Keratinocyte (primary cell): ENCODE measurements at regions not wholly inside any gene's neighbourhood (a gene's known extent, or its start where the extent isn't known, plus 50 kb on each side); places are given as distances from the start of the nearest gene placed in this dataset.

Experiments
- DNase-seq: peaks from one replicate; pipeline ENCODE4 v3.0.0-alpha.2; 2011; ENCODE audit warnings: low read depth, missing footprints, low spot score
- FAIRE-seq: peaks from 2 replicates; lab custom pipeline; 2011; peaks lifted over from hg19 to GRCh38; lab: Jason Lieb, UNC
- H2AFZ ChIP-seq: 2 replicates; pipeline ENCODE4 v1.6.0; 2012; ENCODE audit warnings: low read length, control low read depth, inconsistent platforms; ENCODE audit not compliant: control insufficient read depth
- H3K27ac ChIP-seq: 2 replicates; pipeline ENCODE4 v1.5.1; 2011; ENCODE audit warnings: low read length; ENCODE audit not compliant: control insufficient read depth, insufficient read depth
- H3K27me3 ChIP-seq: 3 replicates; pipeline ENCODE4 v1.6.0; 2011; ENCODE audit warnings: low read length; ENCODE audit not compliant: control insufficient read depth, insufficient read depth; ENCODE audit errors: extremely low read depth
- H3K36me3 ChIP-seq, 2 experiments: 2 replicates in 1 of 2; 3 replicates in 1 of 2; pipeline ENCODE4 v1.5.1; 2011; ENCODE audit warnings: low read length in 2 of 2, mild to moderate bottlenecking in 1 of 2; ENCODE audit not compliant: control insufficient read depth in 2 of 2, insufficient read depth in 2 of 2; ENCODE audit errors: extremely low read depth in 1 of 2
- H3K4me1 ChIP-seq: 3 replicates; pipeline ENCODE4 v1.5.1; 2011; ENCODE audit warnings: low read length; ENCODE audit not compliant: control insufficient read depth, insufficient read depth; ENCODE audit errors: extremely low read depth
- H3K4me2 ChIP-seq: 3 replicates; pipeline ENCODE4 v1.6.0; 2011; ENCODE audit warnings: low read depth, low read length; ENCODE audit not compliant: control insufficient read depth, insufficient read depth; ENCODE audit errors: extremely low read depth
- H3K4me3 ChIP-seq, 3 experiments: fragments of 200-600 bp in 1 of 3; sonication (generic) in 1 of 3; 2 replicates in 2 of 3; 3 replicates in 1 of 3; pipeline ENCODE4 v1.5.1; 2011 to 2016; ENCODE audit warnings: low read length in 3 of 3, mild to moderate bottlenecking in 3 of 3, control low read depth in 2 of 3, inconsistent platforms in 1 of 3, low read depth in 1 of 3, mixed read lengths in 1 of 3, mixed run types in 1 of 3, moderate library complexity in 1 of 3; ENCODE audit not compliant: control insufficient read depth in 2 of 3, insufficient read depth in 2 of 3; ENCODE audit errors: extremely low read depth in 1 of 3
- H3K79me2 ChIP-seq: 2 replicates; pipeline ENCODE4 v1.6.0; 2012; ENCODE audit warnings: low read length; ENCODE audit not compliant: control insufficient read depth, insufficient read depth
- H3K9ac ChIP-seq: 3 replicates; pipeline ENCODE4 v1.6.0; 2011; ENCODE audit warnings: low read length; ENCODE audit not compliant: control insufficient read depth, insufficient read depth; ENCODE audit errors: extremely low read depth
- H3K9me1 ChIP-seq: 3 replicates; pipeline ENCODE4 v1.6.0; 2011; ENCODE audit warnings: low read length; ENCODE audit not compliant: control insufficient read depth, insufficient read depth; ENCODE audit errors: extremely low read depth
- H3K9me3 ChIP-seq: 2 replicates; pipeline ENCODE4 v1.5.1; 2012; ENCODE audit warnings: low read depth, low read length; ENCODE audit not compliant: control insufficient read depth
- H4K20me1 ChIP-seq: 3 replicates; pipeline ENCODE4 v1.6.0; 2011; ENCODE audit warnings: low read length; ENCODE audit not compliant: control insufficient read depth, insufficient read depth; ENCODE audit errors: extremely low read depth
- CTCF ChIP-seq, 3 experiments: IDR thresholded peaks in 1 of 3; conservative IDR thresholded peaks in 1 of 3; optimal IDR thresholded peaks in 1 of 3; 2 replicates in 2 of 3; 3 replicates in 1 of 3; pipeline versions ENCODE3 to v1.5.1; 2011; ENCODE audit warnings: low read length in 3 of 3, mild to moderate bottlenecking in 3 of 3, moderate library complexity in 2 of 3, control low read depth in 1 of 3, inconsistent platforms in 1 of 3; ENCODE audit not compliant: insufficient read depth in 2 of 3; ENCODE audit errors: extremely low read depth in 1 of 3
- EZH2 ChIP-seq: IDR thresholded peaks from one replicate; pipeline ENCODE4 v1.6.1; 2012; ENCODE audit warnings: inconsistent platforms, mild to moderate bottlenecking, low read length, moderate library complexity
- dilution Hi-C: fragments of 300-500 bp; cut with MboI; formaldehyde crosslinking; loops from one replicate; pipeline ENCODE4 v1.7.0; 2020; ENCODE audit warnings: low sequenced_read_pairs; ENCODE audit not compliant: extremely low pct_ligation_motif_present

- no peak for FAIRE-seq
- no peaks in the 10 kb centered on the region for H3K27me3 ChIP-seq
- H3K79me2 ChIP-seq = no peaks in the 10 kb centered on the region
- no peak overlapping the region for H3K27ac ChIP-seq
- no peak overlapping the region for H3K4me3 ChIP-seq
- H3K4me2 ChIP-seq = no peak overlapping the region
- no peaks in the 10 kb centered on the region for H3K36me3 ChIP-seq
- H3K9me1 ChIP-seq = no peaks in the 10 kb centered on the region
- no peak for DNase-seq
- TF ChIP-seq CTCF (optimal IDR thresholded peaks at IDR 0.05 in 1 of 3, IDR thresholded peaks at IDR 0.05 in 1 of 3, conservative IDR thresholded peaks at IDR 0.05 in 1 of 3; ENCODE audit: extremely low read depth in 1 of 3, insufficient read depth in 2 of 3, low read length in 3 of 3) (no peak), EZH2 (no peak)
- H3K9ac ChIP-seq = no peak overlapping the region
- H3K4me1 ChIP-seq = no peaks in the 10 kb centered on the region
- no peak overlapping the region for H2AFZ ChIP-seq
- H4K20me1 ChIP-seq = no peaks in the 10 kb centered on the region
- dilution Hi-C loops = no loop called here
- H3K9me3 ChIP-seq = no peaks in the 10 kb centered on the region
These were observed 224.2 kb upstream of the AUTS2 start for GRCh38 chr7:69374044-69374425.

GRCh38 chr7:69377191-69377590 is 221.1 kb upstream of the AUTS2 start:
- Histone ChIP-seq H3K9ac (no peak overlapping the region), H3K9me1 (no peaks in the 10 kb centered on the region), H3K4me2 (no peak overlapping the region), H3K4me1 (no peaks in the 10 kb centered on the region), H3K27me3 (no peaks in the 10 kb centered on the region), H4K20me1 (no peaks in the 10 kb centered on the region), H2AFZ (no peak overlapping the region), H3K4me3 (no peak overlapping the region), H3K79me2 (no peaks in the 10 kb centered on the region), H3K27ac (no peak overlapping the region), H3K36me3 (no peaks in the 10 kb centered on the region), H3K9me3 (no peaks in the 10 kb centered on the region)
- FAIRE-seq (no peak), DNase-seq (no peak)
- dilution Hi-C loops = no loop called here
- TF ChIP-seq EZH2 = no peak
- TF ChIP-seq CTCF (optimal IDR thresholded peaks at IDR 0.05 in 1 of 3, IDR thresholded peaks at IDR 0.05 in 1 of 3, conservative IDR thresholded peaks at IDR 0.05 in 1 of 3; ENCODE audit: extremely low read depth in 1 of 3, insufficient read depth in 2 of 3, low read length in 3 of 3) = no peak
